Mesendoderm (in vitro differentiated cells): ENCODE measurements at regions not wholly inside any gene's neighbourhood (a gene's known extent, or its start where the extent isn't known, plus 50 kb on each side); places are given as distances from the start of the nearest gene placed in this dataset.

Experiments used
- DNase-seq: peaks from one replicate; pipeline ENCODE4 v3.0.0; 2013
- H2AK5ac ChIP-seq: 2 replicates; pipeline ENCODE4 v1.6.1; 2013; ENCODE audit warnings: low read length, inconsistent platforms
- H2BK120ac ChIP-seq: 2 replicates; pipeline ENCODE4 v1.6.1; 2013; ENCODE audit warnings: low read depth, mild to moderate bottlenecking, low read length, moderate library complexity, mixed read lengths
- H2BK15ac ChIP-seq: replicated peaks from 2 replicates; pipeline ENCODE4 v1.6.1; 2013; ENCODE audit warnings: low read depth, mild to moderate bottlenecking, moderate library complexity
- H2BK5ac ChIP-seq: 2 replicates; pipeline ENCODE4 v1.6.1; 2013; ENCODE audit warnings: low read length, inconsistent platforms
- H3K18ac ChIP-seq: 2 replicates; pipeline ENCODE4 v1.6.1; 2013; ENCODE audit warnings: mild to moderate bottlenecking, low read length, mixed read lengths
- H3K23ac ChIP-seq: one replicate; pipeline ENCODE4 v1.6.1; 2013; ENCODE audit warnings: low read length
- H3K27ac ChIP-seq: 2 replicates; pipeline ENCODE4 v1.5.1; 2013; ENCODE audit warnings: low read depth, mild to moderate bottlenecking, inconsistent platforms, low read length, moderate library complexity
- H3K27me3 ChIP-seq: 2 replicates; pipeline ENCODE4 v1.6.1; 2013; ENCODE audit warnings: low read length, control low read depth, mild to moderate bottlenecking, inconsistent platforms; ENCODE audit not compliant: insufficient read depth, poor library complexity
- H3K36me3 ChIP-seq: 2 replicates; pipeline ENCODE4 v1.6.1; 2013; ENCODE audit warnings: low read length, inconsistent platforms; ENCODE audit not compliant: control insufficient read depth, insufficient read depth
- H3K4ac ChIP-seq: one replicate; pipeline ENCODE4 v1.6.1; 2013; ENCODE audit warnings: low read depth, mild to moderate bottlenecking, low read length, moderate library complexity
- H3K4me1 ChIP-seq: 2 replicates; pipeline ENCODE4 v1.6.1; 2013; ENCODE audit warnings: low read depth, low read length, inconsistent platforms; ENCODE audit not compliant: control insufficient read depth
- H3K4me2 ChIP-seq: 2 replicates; pipeline ENCODE4 v1.6.1; 2013; ENCODE audit warnings: low read length
- H3K4me3 ChIP-seq: 2 replicates; pipeline ENCODE4 v1.5.1; 2013; ENCODE audit warnings: mild to moderate bottlenecking, low read length
- H3K56ac ChIP-seq: one replicate; pipeline ENCODE4 v1.6.1; 2013; ENCODE audit warnings: low read length
- H3K79me1 ChIP-seq: 2 replicates; pipeline ENCODE4 v1.6.1; 2013; ENCODE audit warnings: low read length, inconsistent platforms
- H3K79me2 ChIP-seq: 2 replicates; pipeline ENCODE4 v1.6.1; 2013; ENCODE audit warnings: mild to moderate bottlenecking, low read length; ENCODE audit not compliant: control insufficient read depth, insufficient read depth
- H3K9ac ChIP-seq: 2 replicates; pipeline ENCODE4 v1.6.1; 2013; ENCODE audit warnings: low read length, inconsistent platforms
- H4K5ac ChIP-seq: one replicate; pipeline ENCODE4 v1.6.1; 2013; ENCODE audit warnings: low read length
- H4K8ac ChIP-seq: one replicate; pipeline ENCODE4 v1.6.1; 2013; ENCODE audit warnings: low read depth, mild to moderate bottlenecking, control low read depth, low read length, moderate library complexity
- WGBS: extraction: QIAGEN DNeasy Blood & Tissue Kit; methylation state at CpG from one replicate; pipeline ENCODE4 v1.1.7; 2013; ENCODE audit warnings: low lambda C conversion rate, missing lambda C conversion rate; ENCODE audit not compliant: insufficient coverage; ENCODE audit errors: extremely low coverage; 5-methylcytosine and 5-hydroxymethylcytosine counted together

- Histone ChIP-seq H2BK5ac (no peak overlapping the region), H3K9ac (no peak overlapping the region), H3K27ac (no peak overlapping the region), H2BK15ac (no peak overlapping the region), H3K18ac (no peak overlapping the region), H4K5ac (no peak overlapping the region), H3K23ac (no peak overlapping the region), H3K4me3 (no peak overlapping the region), H3K36me3 (no peaks in the 10 kb centered on the region), H2BK120ac (no peak overlapping the region), H2AK5ac (no peak overlapping the region), H4K8ac (no peak overlapping the region), H3K4ac (no peak overlapping the region), H3K4me1 (no peaks in the 10 kb centered on the region), H3K79me1 (no peaks in the 10 kb centered on the region), H3K56ac (no peak overlapping the region), H3K27me3 (no peaks in the 10 kb centered on the region), H3K79me2 (no peaks in the 10 kb centered on the region), H3K4me2 (no peak overlapping the region)
- WGBS, result no CpG with 5 or more reads among the region's 4 CpGs
- DNase-seq, result peak; percentile 88
Measured at GRCh38 chr5:109468737-109469420, 59.1 kb upstream of the PJA2 start.

- DNase-seq, result no peak
- no peak overlapping the region for H2BK5ac ChIP-seq
- H3K27me3 ChIP-seq, result no peaks in the 10 kb centered on the region
- H3K4me2 ChIP-seq, result no peak overlapping the region
- no peak overlapping the region for H2BK120ac ChIP-seq
- no peak overlapping the region for H3K4me3 ChIP-seq
- WGBS, result no CpG with 5 or more reads among the region's 1 CpG
- H4K8ac ChIP-seq, result no peak overlapping the region
- no peak overlapping the region for H3K9ac ChIP-seq
- H3K79me2 ChIP-seq, result no peaks in the 10 kb centered on the region
- H3K79me1 ChIP-seq, result no peaks in the 10 kb centered on the region
- no peak overlapping the region for H3K23ac ChIP-seq
- H3K4me1 ChIP-seq, result no peaks in the 10 kb centered on the region
- no peak overlapping the region for H2AK5ac ChIP-seq
- H3K4ac ChIP-seq, result no peak overlapping the region
- no peak overlapping the region for H3K56ac ChIP-seq
- no peak overlapping the region for H3K18ac ChIP-seq
- H3K36me3 ChIP-seq, result no peaks in the 10 kb centered on the region
- no peak overlapping the region for H3K27ac ChIP-seq
- no peak overlapping the region for H4K5ac ChIP-seq
- no peak overlapping the region for H2BK15ac ChIP-seq
Measured at GRCh38 chr5:109468288-109468676, 58.5 kb upstream of the PJA2 start.

- Histone ChIP-seq H3K79me2 (no peaks in the 10 kb centered on the region), H3K4me1 (no peaks in the 10 kb centered on the region), H3K56ac (no peak overlapping the region), H3K4ac (no peak overlapping the region), H3K36me3 (no peaks in the 10 kb centered on the region), H3K79me1 (no peaks in the 10 kb centered on the region), H3K27me3 (no peaks in the 10 kb centered on the region), H3K9ac (no peak overlapping the region), H3K18ac (no peak overlapping the region), H3K4me3 (no peak overlapping the region), H4K8ac (no peak overlapping the region), H2AK5ac (no peak overlapping the region), H4K5ac (no peak overlapping the region), H2BK5ac (no peak overlapping the region), H3K23ac (no peak overlapping the region), H2BK15ac (no peak overlapping the region), H3K4me2 (no peak overlapping the region), H2BK120ac (no peak overlapping the region), H3K27ac (no peak overlapping the region)
- DNase-seq, result no peak
- WGBS, result no CpG with 5 or more reads among the region's 4 CpGs
Measured at GRCh38 chr5:109467058-109467457, 57.3 kb upstream of the PJA2 start.
